PFSK-1 (cell line): ENCODE measurements at regions not wholly inside any gene's neighbourhood (a gene's known extent, or its start where the extent isn't known, plus 50 kb on each side); places are given as distances from the start of the nearest gene placed in this dataset.

Experiments
- POLR2AphosphoS5 ChIP-seq: IDR thresholded peaks from 2 replicates; pipeline ENCODE4 v1.6.1; 2012; ENCODE audit warnings: low read depth, mild to moderate bottlenecking, control low read depth, low read length, moderate library complexity
- REST ChIP-seq, 2 experiments: IDR thresholded peaks; 2 replicates each; pipeline versions ENCODE4 v1.6.1 to v1.8.0; 2011 to 2012; ENCODE audit warnings: low read depth in 2 of 2, low read length in 2 of 2, control low read depth in 1 of 2, inconsistent platforms in 1 of 2, mild to moderate bottlenecking in 1 of 2, moderate library complexity in 1 of 2; ENCODE audit not compliant: insufficient read depth in 1 of 2
- SIN3A ChIP-seq: IDR thresholded peaks from 2 replicates; pipeline ENCODE4 v1.6.1; 2012; ENCODE audit warnings: mild to moderate bottlenecking, low read length, moderate library complexity, borderline replicate concordance; ENCODE audit not compliant: insufficient read depth
- TAF1 ChIP-seq: IDR thresholded peaks from 2 replicates; pipeline ENCODE4 v1.6.1; 2012; ENCODE audit warnings: low read length, control low read depth, borderline replicate concordance; ENCODE audit not compliant: insufficient read depth

- TF ChIP-seq SIN3A (no peak), POLR2AphosphoS5 (no peak), TAF1 (no peak), REST (IDR thresholded peaks at IDR 0.05; ENCODE audit: insufficient read depth in 1 of 2, low read depth in 2 of 2, low read length in 2 of 2) (no peak)
These were observed 586.1 kb upstream of the CELF2 start for GRCh38 chr10:10431422-10432066.
